GM23338 (cell line): ENCODE measurements at regions not wholly inside any gene's neighbourhood (a gene's known extent, or its start where the extent isn't known, plus 50 kb on each side); places are given as distances from the start of the nearest gene placed in this dataset.
"Not testable (repeated sequence)": the region's sequence is repeated elsewhere in the genome, so short reads cannot be mapped to it uniquely, and the experiment has no call there.

Source experiments
- CTCF ChIP-seq, 2 experiments: fragments of 200-600 bp in 1 of 2; sonication (generic) in 1 of 2; conservative IDR thresholded peaks; 2 replicates each; pipeline versions ENCODE4 v1.5.1 to v1.6.1; 2016 to 2017; ENCODE audit warnings: antibody characterized with exemption in 2 of 2, low read depth in 2 of 2, mild to moderate bottlenecking in 2 of 2, moderate library complexity in 1 of 2
- POLR2AphosphoS5 ChIP-seq: IDR thresholded peaks from 2 replicates; pipeline ENCODE4 v1.6.1; 2016; ENCODE audit warnings: antibody characterized with exemption, low read depth

- not testable (repeated sequence) for TF ChIP-seq CTCF (conservative IDR thresholded peaks at IDR 0.05; ENCODE audit: low read depth in 2 of 2); POLR2AphosphoS5
Observed at GRCh38 chr4:179365932-179366331, 1923.7 kb upstream of the AGA start.
